OCI-LY7 (cell line): ENCODE measurements at regions not wholly inside any gene's neighbourhood (a gene's known extent, or its start where the extent isn't known, plus 50 kb on each side); places are given as distances from the start of the nearest gene placed in this dataset.

Experiments
- BruUV-seq: library from RNA; stranded (reverse); fragments of 400-500 nt; replicated peaks from 2 replicates; lab custom pipeline; 2021; lab: Mats Ljungman, UMichigan
- CTCF ChIA-PET: fragments of 300-600 bp; sonication (Branson Sonifier 250); formaldehyde crosslinking; loops from one replicate; lab custom pipeline; 2022; ENCODE audit warnings: antibody characterized with exemption; ENCODE audit not compliant: unreplicated experiment; lab: Charles Lee
- POLR2A ChIA-PET: fragments of 300-600 bp; sonication (Branson Sonifier 250); formaldehyde crosslinking; loops from one replicate; lab custom pipeline; 2022; ENCODE audit warnings: antibody characterized with exemption; lab: Charles Lee
- DNase-seq: peaks from one replicate; pipeline ENCODE4 v3.0.0-alpha.2; 2015; ENCODE audit warnings: low spot score
- H2AFZ ChIP-seq: fragments of 200-600 bp; sonication (generic), shearing (Covaris generic); 2 replicates; pipeline ENCODE4 v1.6.1; 2014; ENCODE audit warnings: mild to moderate bottlenecking, antibody characterized with exemption, low read length, moderate library complexity
- H3K27ac ChIP-seq: fragments of 200-600 bp; sonication (generic); 2 replicates; pipeline ENCODE4 v1.5.1; 2014; ENCODE audit warnings: mixed run types, low read depth, mild to moderate bottlenecking, moderate library complexity, low read length, inconsistent platforms; ENCODE audit not compliant: poor library complexity, severe bottlenecking
- H3K36me3 ChIP-seq: fragments of 200-600 bp; sonication (generic); 2 replicates; pipeline ENCODE4 v1.6.1; 2014; ENCODE audit warnings: mild to moderate bottlenecking, antibody characterized with exemption, low read length, moderate library complexity, mixed read lengths; ENCODE audit not compliant: insufficient read depth
- H3K4me1 ChIP-seq: fragments of 200-600 bp; sonication (generic); 2 replicates; pipeline ENCODE4 v1.5.1; 2014; ENCODE audit warnings: mild to moderate bottlenecking, low read length; ENCODE audit not compliant: insufficient read depth, poor library complexity, severe bottlenecking
- H3K4me2 ChIP-seq: fragments of 200-600 bp; sonication (generic); 2 replicates; pipeline ENCODE4 v1.6.1; 2014; ENCODE audit warnings: mild to moderate bottlenecking, low read length
- H3K4me3 ChIP-seq: fragments of 200-600 bp; sonication (generic); 2 replicates; pipeline ENCODE4 v1.5.1; 2014; ENCODE audit warnings: mild to moderate bottlenecking, low read depth, low read length; ENCODE audit not compliant: poor library complexity, severe bottlenecking
- H3K79me2 ChIP-seq: fragments of 200-600 bp; sonication (generic); 2 replicates; pipeline ENCODE4 v1.6.1; 2016; ENCODE audit warnings: low read depth, mild to moderate bottlenecking, low read length, moderate library complexity, mixed read lengths; ENCODE audit not compliant: insufficient read depth
- H3K9me2 ChIP-seq: fragments of 200-600 bp; sonication (generic); 2 replicates; pipeline ENCODE4 v1.6.1; 2016; ENCODE audit warnings: mild to moderate bottlenecking, low read length, mixed read lengths; ENCODE audit not compliant: insufficient read depth
- H3K9me3 ChIP-seq: fragments of 200-600 bp; sonication (generic); 2 replicates; pipeline ENCODE4 v1.6.1; 2014; ENCODE audit warnings: mild to moderate bottlenecking, mixed run types, low read length, mixed read lengths
- H4K20me1 ChIP-seq: fragments of 200-600 bp; sonication (generic); 2 replicates; pipeline ENCODE4 v1.6.1; 2014; ENCODE audit warnings: mild to moderate bottlenecking, antibody characterized with exemption, low read length, moderate library complexity, mixed read lengths; ENCODE audit not compliant: insufficient read depth
- CTCF ChIP-seq: fragments of 200-600 bp; sonication (generic); conservative IDR thresholded peaks from 2 replicates; pipeline ENCODE4 v1.5.1; 2014; ENCODE audit warnings: mild to moderate bottlenecking, antibody characterized with exemption, low read length, moderate library complexity, mixed read lengths
- EZH2phosphoT487 ChIP-seq: fragments of 200-600 bp; sonication (generic); IDR thresholded peaks from 2 replicates; pipeline ENCODE4 v1.6.1; 2018; ENCODE audit warnings: low read depth, borderline replicate concordance, mild to moderate bottlenecking, mixed run types, antibody characterized with exemption, low read length, moderate library complexity, mixed read lengths
- intact Hi-C: fragments of 100-400 bp; cut with micrococcal nuclease; formaldehyde crosslinking; loops from one replicate; pipeline ENCODE4 v1.10.0; 2022; ENCODE audit not compliant: unreplicated experiment

DNA sequence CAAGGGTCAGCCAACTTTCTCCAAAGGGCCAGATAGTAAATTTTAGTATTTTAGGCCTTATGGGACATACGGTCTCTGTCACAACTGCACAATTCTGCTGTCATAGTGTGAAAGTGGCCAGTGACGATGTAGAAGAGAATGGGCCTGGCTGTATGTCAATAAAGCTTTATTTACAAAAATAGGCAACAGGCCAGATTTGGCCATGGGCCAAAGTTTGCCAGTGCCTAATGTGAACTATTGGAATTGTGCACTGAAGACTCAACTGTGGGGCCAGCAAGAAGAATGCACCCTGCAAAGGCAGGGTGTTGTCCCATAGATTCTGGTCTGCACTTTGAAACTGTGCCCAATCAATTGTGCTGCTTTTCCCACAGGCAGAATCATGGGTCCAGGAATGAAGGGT lies 69.4 kb upstream of the PRR23E start:
- H3K27ac ChIP-seq, result no peak overlapping the region
- no peaks in the 10 kb centered on the region for H3K4me1 ChIP-seq
- ChIA-PET CTCF (no interaction called here), POLR2A (interaction anchor here (0.6 kb wide), 1 partner anchor 158 kb away, joined by 3 read pairs; no protein-coding TSS in a partner anchor)
- no peak overlapping the region for H3K4me2 ChIP-seq
- H3K4me3 ChIP-seq, result no peak overlapping the region
- no peaks in the 10 kb centered on the region for H4K20me1 ChIP-seq
- no peaks in the 10 kb centered on the region for H3K79me2 ChIP-seq
- H3K36me3 ChIP-seq, result no peaks in the 10 kb centered on the region
- no peak overlapping the region for H2AFZ ChIP-seq
- BruUV-seq, result no TSS peak
- intact Hi-C loops, result no loop called here
- no peaks in the 10 kb centered on the region for H3K9me2 ChIP-seq
- H3K9me3 ChIP-seq, result no peaks in the 10 kb centered on the region
- TF ChIP-seq CTCF (no peak), EZH2phosphoT487 (no peak)
- DNase-seq, result no peak

GRCh38 chr3:127124120-127124519 lies 68.8 kb upstream of the PRR23E start:
- no peak overlapping the region for H3K27ac ChIP-seq
- DNase-seq, result no peak
- no peaks in the 10 kb centered on the region for H3K4me1 ChIP-seq
- no peak for TF ChIP-seq EZH2phosphoT487
- TF ChIP-seq CTCF, result no peak
- no peak overlapping the region for H3K4me2 ChIP-seq
- intact Hi-C loops, result no loop called here
- ChIA-PET POLR2A (interaction anchor here (0.5 kb wide), 1 partner anchor 21 kb away, joined by 4 read pairs; no protein-coding TSS in a partner anchor), CTCF (no interaction called here)
- H3K9me3 ChIP-seq, result no peaks in the 10 kb centered on the region
- no peaks in the 10 kb centered on the region for H3K79me2 ChIP-seq
- no peaks in the 10 kb centered on the region for H3K36me3 ChIP-seq
- H4K20me1 ChIP-seq, result no peaks in the 10 kb centered on the region
- H3K9me2 ChIP-seq, result no peaks in the 10 kb centered on the region
- no peak overlapping the region for H2AFZ ChIP-seq
- H3K4me3 ChIP-seq, result no peak overlapping the region
- no TSS peak for BruUV-seq

GRCh38 chr3:127131424-127132170 lies 61.3 kb upstream of the PRR23E start:
- Histone ChIP-seq H3K9me3 (no peaks in the 10 kb centered on the region), H3K36me3 (no peaks in the 10 kb centered on the region), H3K27ac (no peak overlapping the region), H3K9me2 (no peaks in the 10 kb centered on the region), H2AFZ (no peak overlapping the region), H3K4me3 (no peak overlapping the region), H3K4me2 (no peak overlapping the region), H3K79me2 (no peaks in the 10 kb centered on the region), H4K20me1 (no peaks in the 10 kb centered on the region), H3K4me1 (no peaks in the 10 kb centered on the region)
- ChIA-PET POLR2A (no interaction called here), CTCF (no interaction called here)
- no TSS peak for BruUV-seq
- intact Hi-C loops, result no loop called here
- TF ChIP-seq CTCF (no peak), EZH2phosphoT487 (no peak)
- DNase-seq, result no peak
